ENCODE measurements at regions not wholly inside any gene's neighbourhood (a gene's known extent, or its start where the extent isn't known, plus 50 kb on each side); places are given as distances from the start of the nearest gene placed in this dataset.

DNA sequence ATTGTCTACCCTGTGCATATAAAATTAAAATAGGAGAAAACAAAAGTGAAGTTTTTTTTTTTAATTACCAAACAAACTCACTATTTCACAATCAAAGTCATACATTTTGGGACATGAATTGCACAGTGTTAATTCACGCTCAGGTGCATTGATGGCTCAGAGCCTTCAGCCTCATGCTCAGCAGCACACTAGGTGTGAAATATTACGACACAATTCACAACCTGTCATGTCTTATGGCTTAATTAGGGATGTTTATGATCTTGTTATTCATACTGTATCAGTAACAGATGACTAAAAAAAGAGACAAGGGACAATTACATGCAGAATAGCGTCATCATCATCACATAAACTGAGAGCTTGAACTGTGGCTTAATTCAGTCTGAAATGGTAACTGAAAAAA is 2005.5 kb upstream of the PCDH20 start:
- no peak for TF ChIP-seq POLR2A (IDR thresholded peaks at IDR 0.05; ENCODE audit: low read length)
- TF ChIP-seq GATA1 (IDR thresholded peaks at IDR 0.05; ENCODE audit: low read depth, low read length) = no peak
